GM19023 (cell line): ENCODE measurements at regions not wholly inside any gene's neighbourhood (a gene's known extent, or its start where the extent isn't known, plus 50 kb on each side); places are given as distances from the start of the nearest gene placed in this dataset.

Experiments
- ATAC-seq: cut with Tn5 transposase; IDR thresholded peaks from one replicate; pipeline ENCODE4 v1.9.1; 2021; ENCODE audit warnings: mild to moderate bottlenecking, moderate library complexity; ENCODE audit not compliant: unreplicated experiment

DNA sequence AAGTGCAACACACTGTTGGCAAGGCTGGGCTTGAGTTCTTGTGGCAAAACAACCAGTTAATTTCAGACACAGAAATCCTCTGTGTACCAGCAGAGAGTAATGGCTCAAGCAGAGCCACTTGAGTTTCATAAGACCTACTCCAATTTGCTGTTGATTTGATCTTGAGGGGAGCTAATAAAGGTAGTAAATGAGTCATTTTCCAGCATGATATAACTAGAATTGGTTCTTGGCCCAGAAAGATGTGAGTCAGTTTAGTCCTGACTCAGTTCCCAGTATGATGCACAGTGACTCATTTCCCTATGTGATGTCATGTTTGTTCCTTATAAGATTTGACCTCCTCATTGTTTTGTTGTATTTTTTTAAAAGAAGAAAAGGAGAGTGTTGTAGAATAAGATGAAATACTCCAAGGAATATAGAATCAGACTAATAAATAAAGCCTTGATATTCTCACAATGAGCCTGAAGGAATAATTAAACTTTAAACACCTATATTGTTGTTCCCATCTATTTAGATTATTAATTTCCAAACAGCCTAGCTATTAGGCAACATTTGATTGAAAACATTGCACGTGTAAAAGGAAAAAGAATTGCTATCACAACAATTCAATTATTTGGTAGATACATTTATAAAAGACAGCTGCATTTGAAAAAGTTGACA is 186.2 kb downstream of the REEP3 start:
- peak; percentile 77 for ATAC-seq

DNA sequence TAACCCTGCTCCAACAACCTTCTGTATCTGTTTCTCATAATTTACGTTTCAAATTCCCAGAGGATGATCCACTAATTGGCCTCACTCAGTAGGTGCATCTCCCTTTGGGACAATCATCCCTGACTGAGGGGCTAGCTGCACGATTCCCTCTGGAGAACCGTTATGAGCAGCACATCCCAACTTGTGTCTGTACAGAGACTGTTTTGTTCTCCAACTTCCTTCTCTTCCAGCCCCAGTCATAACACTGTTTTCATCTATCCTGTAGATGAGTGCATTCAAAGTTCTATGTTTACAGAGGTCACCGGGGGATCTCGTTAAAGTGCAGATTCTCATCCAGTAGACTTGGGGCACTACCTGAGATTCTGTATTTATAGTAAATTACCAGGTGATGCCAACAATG is 187.2 kb downstream of the REEP3 start:
- no peak for ATAC-seq

DNA sequence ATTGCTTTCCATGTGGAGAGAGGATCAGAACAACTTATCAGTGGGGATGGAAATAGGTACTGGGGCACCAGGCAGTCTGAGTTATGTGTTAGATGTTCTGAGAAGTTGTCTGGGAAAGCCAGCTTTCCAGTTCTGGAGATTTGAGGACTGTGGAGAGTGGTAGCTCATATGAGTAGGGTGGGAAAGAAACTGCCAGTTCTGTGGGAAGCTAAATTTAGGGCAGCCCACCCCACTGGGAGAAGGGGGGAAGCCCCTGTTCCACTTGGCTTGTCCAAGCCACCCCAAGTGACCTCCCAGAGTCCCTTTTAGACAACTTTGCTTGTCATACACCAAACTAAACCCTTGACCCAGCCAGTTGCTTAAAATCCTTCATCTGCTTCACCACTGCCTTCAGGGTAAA is 189.5 kb downstream of the REEP3 start:
- no peak for ATAC-seq

- no peak for ATAC-seq
Observed at GRCh38 chr10:63711361-63711760, 190.2 kb downstream of the REEP3 start.

DNA sequence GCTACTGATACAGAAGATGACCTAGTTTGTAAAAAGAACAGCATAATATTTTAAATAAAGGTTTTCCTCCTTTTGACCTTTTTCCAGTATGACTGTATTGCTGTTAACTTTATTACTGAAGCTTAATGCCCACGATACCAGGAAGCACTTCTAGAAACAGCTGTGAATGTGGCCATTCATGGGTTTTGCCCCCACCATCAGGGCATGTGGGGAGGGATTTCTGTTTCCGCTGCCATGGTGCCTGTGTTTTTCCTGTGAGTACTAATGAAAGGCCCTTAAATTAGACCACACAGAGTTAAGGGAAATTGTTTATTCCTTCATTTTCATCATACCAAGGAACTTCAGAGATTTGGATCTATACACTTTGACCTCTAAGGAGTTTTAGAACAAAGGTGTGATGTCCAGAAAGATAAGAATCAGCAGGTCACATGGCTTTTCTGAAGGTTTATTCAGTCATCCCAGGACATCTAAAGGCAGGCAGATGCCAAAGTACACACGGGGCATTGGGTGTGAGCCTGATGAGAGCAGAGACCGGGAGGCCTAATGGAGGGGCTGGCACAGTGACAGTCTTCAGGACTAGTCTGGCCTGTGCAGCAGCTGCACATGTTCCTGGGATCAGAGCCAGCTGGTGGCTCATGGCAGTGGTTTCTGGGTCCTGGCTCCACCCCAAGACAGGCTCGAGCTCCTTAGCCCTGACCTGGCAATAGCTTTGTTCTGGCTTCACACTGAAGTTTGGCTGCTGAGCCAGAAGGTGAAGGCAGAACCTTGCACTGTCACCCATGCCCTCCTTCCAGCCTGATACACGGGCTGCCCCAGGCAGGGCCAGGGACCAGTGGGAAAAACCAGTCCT is 190.9 kb downstream of the REEP3 start:
- ATAC-seq: no peak

DNA sequence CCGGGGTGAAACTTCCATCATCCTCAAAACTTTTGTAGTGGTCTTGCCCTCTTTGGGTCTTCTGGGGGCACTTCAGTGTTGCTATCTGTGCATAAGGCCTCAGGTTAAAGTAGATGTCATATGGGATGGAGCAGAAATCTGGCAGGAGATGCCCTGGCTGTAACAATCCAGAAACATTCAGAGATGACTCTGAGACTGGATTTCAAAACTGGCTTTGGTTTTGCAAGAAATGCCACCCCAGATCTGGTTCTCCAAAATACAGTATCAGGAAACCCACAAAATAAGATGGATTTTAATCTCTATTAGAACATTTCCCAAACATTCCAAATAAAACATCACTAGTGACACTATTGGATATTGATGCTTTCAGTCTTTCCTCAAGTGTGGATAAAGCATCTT is 191.5 kb downstream of the REEP3 start:
- ATAC-seq: no peak

DNA sequence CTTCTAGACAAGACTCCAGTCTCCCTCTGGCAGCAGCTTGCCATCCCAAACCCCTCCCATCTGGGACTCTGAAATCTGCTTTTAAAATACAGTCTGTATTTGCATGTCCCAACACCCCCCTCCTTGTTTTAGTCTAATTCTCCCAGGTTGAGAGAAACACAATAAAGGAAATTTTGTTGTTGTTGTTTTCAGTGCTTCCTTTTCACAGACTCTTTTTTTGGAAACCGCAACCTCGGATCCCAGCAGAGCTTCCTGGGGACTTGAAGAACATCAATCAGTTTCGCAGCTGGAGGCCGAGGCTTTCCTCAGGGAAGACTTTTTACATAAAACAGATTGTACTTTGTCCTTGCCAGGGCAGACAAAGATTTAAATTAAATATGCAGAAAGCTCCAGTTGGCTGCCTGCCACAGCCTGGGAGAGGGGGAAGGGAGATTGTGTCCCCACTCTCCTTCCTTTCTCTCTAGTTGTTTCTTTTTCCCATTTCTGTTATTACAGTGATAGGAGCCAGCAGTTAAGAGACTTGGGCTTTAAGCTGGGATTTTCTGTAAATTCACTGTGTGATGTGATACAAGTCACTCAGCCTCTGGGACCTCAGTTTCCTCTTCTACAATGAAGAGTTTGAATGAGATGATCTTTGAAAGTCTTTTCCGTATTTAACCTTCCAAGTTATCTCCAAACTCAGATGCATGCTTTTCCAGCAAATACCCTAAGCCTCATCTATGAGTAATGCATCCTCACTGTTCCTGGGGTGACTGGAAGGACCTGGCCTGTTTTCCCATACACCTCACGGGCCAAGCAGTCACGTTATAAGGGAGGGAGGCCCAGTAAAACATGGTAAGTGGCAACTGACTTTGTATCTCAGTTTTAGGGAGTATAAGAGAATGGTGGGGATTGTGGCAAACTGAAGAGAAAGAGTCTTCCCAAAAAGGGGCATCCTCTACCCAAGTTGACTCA is 192.3 kb downstream of the REEP3 start:
- no peak for ATAC-seq

GRCh38 chr10:63716016-63716580 is 194.9 kb downstream of the REEP3 start:
- no peak for ATAC-seq

DNA sequence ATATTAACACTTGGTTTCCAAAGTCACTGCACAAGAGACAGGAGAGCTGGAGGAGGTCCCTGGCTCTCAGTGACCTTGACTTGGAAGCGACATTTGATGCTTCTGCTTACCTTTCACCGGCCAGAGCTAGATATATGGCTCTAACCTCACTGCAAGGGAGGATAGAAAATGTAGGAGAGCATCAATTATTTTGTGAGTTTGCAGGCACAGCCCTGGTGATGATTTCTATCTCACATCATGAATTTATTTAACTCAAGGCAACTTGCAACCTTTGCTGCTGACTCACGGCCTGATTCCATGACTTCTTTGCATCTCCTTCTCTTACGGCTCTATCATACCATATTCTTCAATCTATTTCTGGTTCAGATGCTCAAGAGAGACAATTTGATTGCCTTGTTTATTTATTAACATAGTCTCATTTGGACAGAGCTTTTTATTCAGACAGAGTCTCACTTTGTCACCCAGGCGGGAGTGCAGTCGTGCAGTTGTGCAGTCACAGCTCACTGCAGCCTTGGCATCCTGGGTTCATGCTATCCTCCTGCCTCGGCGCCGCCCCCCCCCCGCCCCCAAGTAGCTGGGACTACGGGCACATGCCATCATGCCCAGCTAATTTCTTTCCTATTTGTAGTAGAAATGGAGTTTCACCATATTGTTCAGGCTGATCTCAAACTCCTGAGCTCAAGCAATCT is 196.0 kb downstream of the REEP3 start:
- no peak for ATAC-seq

- ATAC-seq: no peak
Observed at GRCh38 chr10:63718006-63718405, 196.8 kb downstream of the REEP3 start.

DNA sequence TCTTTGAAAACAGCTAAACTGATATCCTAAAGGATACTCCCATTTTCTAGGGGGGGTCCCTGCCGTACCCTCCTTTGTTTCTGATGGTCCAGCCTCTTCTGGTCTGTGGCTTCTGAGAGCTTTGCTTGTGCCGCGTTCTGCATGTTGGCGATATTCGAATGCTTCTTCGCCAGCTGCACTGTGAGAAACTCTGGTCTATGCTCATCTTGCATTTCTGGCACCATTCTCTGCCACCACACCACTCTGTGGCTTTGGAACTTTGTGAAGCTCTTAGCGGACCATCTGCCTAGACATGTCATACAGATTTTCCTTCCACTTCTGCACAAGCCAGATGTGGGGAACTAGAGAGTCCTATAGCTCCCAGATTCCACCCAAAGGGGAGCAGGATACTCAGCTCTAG is 197.2 kb downstream of the REEP3 start:
- no peak for ATAC-seq

GRCh38 chr10:63719226-63719856 is 198.1 kb downstream of the REEP3 start:
- ATAC-seq: no peak

DNA sequence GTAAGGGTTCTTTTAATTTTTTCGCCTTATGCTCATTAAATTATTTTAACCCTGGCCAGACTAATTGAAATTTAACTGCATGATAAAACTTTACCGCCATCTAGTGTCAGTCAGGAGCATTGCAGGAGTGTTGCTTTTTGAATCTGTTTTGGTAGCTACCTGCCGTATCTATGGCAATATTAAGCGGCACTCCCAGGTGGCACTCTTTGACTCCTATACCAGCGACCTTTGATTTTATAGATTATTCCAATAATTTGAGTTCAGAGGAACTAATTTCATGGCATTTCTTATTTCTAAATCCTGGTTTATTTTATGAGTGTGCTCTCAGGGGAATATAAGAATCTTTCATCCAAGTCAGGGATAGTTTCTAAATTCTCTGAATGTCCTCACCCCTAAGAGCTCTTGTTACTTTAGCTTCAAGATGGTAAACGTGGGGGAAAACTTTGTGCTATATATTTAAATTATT is 198.9 kb downstream of the REEP3 start:
- ATAC-seq: no peak

GRCh38 chr10:63720676-63721075 is 199.5 kb downstream of the REEP3 start:
- ATAC-seq: no peak

GRCh38 chr10:63722537-63722936 is 201.3 kb downstream of the REEP3 start:
- ATAC-seq: no peak

- ATAC-seq: no peak
Observed at GRCh38 chr10:63723320-63723719, 202.1 kb downstream of the REEP3 start.

- no peak for ATAC-seq
Observed at GRCh38 chr10:63723741-63724140, 202.5 kb downstream of the REEP3 start.

DNA sequence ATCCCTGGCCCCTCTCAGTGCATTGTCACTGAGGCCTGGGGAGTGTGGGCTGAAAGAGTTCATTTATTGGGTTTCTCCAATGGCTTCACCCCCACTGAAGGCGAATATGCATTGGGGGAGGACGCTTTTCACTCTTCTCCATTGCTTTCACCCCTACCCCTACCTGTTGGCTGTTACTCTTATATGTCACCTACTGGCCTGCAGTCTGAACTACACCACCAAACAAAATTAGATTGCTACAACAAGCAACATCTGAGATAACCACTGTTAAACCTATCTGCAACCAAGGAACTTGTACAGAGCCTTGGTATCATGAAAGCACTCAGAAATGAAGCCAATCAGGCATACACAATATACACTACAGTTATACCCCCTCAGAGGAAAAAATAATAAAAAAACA is 203.7 kb downstream of the REEP3 start:
- ATAC-seq: no peak

DNA sequence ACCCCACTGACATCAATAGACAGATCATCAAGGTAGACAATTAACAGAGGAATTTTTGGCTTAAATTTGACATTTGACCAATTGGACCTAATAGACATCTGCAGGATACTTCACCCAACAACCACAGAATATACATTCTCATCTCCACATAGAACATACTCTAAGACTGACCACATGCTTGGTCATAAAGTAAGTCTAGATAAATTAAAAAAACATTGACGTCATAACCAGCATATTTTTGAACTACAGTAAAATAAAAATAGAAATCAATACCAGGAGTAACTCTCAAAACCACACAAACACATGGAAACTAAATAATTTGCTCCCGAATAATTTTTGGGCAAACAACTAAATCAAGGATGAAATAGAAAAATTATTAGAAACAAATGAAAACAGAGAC is 205.7 kb downstream of the REEP3 start:
- ATAC-seq: no peak

DNA sequence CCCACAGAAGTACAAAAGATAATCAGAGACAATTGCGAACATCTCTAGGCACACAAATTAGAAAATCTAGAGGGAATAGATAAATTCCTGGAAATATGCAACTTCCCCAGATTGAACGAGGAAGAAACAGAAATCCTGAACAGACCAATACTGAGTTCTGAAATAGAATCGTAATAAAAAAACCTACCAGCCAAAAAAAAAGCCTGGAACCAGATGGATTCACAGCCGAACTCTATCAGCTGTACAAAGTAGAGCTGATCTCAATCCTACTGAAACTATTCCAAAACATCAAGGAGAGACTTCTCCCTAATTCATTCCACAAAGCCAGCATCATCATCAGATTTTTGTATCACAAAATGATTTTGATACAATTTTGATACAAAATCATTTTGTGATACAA is 206.4 kb downstream of the REEP3 start:
- no peak for ATAC-seq
